Osteocyte (in vitro differentiated cells): ENCODE measurements at regions not wholly inside any gene's neighbourhood (a gene's known extent, or its start where the extent isn't known, plus 50 kb on each side); places are given as distances from the start of the nearest gene placed in this dataset.

Experiments used
- DNase-seq: peaks from one replicate; pipeline ENCODE4 v3.0.0; 2021; ENCODE audit warnings: mixed read lengths; ENCODE audit not compliant: unreplicated experiment; ENCODE audit errors: extremely low spot score
- H3K27ac Mint-ChIP-seq: one replicate; pipeline ENCODE4 v1.8.0; 2021; ENCODE audit warnings: mild to moderate bottlenecking, mixed read lengths; ENCODE audit not compliant: unreplicated experiment
- H3K27me3 Mint-ChIP-seq: one replicate; pipeline ENCODE4 v1.8.0; 2021; ENCODE audit warnings: mixed read lengths; ENCODE audit not compliant: unreplicated experiment
- H3K36me3 Mint-ChIP-seq: one replicate; pipeline ENCODE4 v1.8.0; 2021; ENCODE audit warnings: mixed read lengths; ENCODE audit not compliant: unreplicated experiment
- H3K4me1 Mint-ChIP-seq: one replicate; pipeline ENCODE4 v1.8.0; 2021; ENCODE audit warnings: mixed read lengths; ENCODE audit not compliant: unreplicated experiment
- H3K4me3 Mint-ChIP-seq: one replicate; pipeline ENCODE4 v1.8.0; 2021; ENCODE audit warnings: mild to moderate bottlenecking, moderate library complexity, mixed read lengths; ENCODE audit not compliant: unreplicated experiment
- H3K9me3 Mint-ChIP-seq: one replicate; pipeline ENCODE4 v1.8.0; 2021; ENCODE audit warnings: mixed read lengths; ENCODE audit not compliant: unreplicated experiment
- CTCF ChIP-seq: fragments of 200-600 bp; sonication (generic); IDR thresholded peaks from 2 replicates; pipeline ENCODE4 v1.5.0; 2021; ENCODE audit warnings: antibody characterized with exemption, mild to moderate bottlenecking, moderate library complexity

- peaks cover 11% of the 10 kb centered on the region for H3K9me3 Mint-ChIP-seq
- H3K36me3 Mint-ChIP-seq, result no peaks in the 10 kb centered on the region
- H3K27ac Mint-ChIP-seq, result no peak overlapping the region
- H3K4me3 Mint-ChIP-seq, result no peak overlapping the region
- TF ChIP-seq CTCF, result no peak
- DNase-seq, result no peak
- no peaks in the 10 kb centered on the region for H3K27me3 Mint-ChIP-seq
- no peaks in the 10 kb centered on the region for H3K4me1 Mint-ChIP-seq
Observed at GRCh38 chr5:94082405-94082804, 341.0 kb upstream of the POU5F2 start.

- Mint-ChIP-seq H3K4me1 (no peaks in the 10 kb centered on the region), H3K27me3 (no peaks in the 10 kb centered on the region), H3K4me3 (no peak overlapping the region), H3K9me3 (peaks cover 11% of the 10 kb centered on the region), H3K27ac (no peak overlapping the region), H3K36me3 (no peaks in the 10 kb centered on the region)
- no peak for TF ChIP-seq CTCF
- DNase-seq, result no peak
Observed at GRCh38 chr5:94081088-94081487, 339.7 kb upstream of the POU5F2 start.

- H3K4me1 Mint-ChIP-seq, result no peaks in the 10 kb centered on the region
- no peak overlapping the region for H3K4me3 Mint-ChIP-seq
- no peaks in the 10 kb centered on the region for H3K36me3 Mint-ChIP-seq
- no peak overlapping the region for H3K27ac Mint-ChIP-seq
- H3K9me3 Mint-ChIP-seq, result peaks cover 11% of the 10 kb centered on the region
- no peak for DNase-seq
- no peak for TF ChIP-seq CTCF
- H3K27me3 Mint-ChIP-seq, result no peaks in the 10 kb centered on the region
Observed at GRCh38 chr5:94080390-94080789, 339.0 kb upstream of the POU5F2 start.

DNA sequence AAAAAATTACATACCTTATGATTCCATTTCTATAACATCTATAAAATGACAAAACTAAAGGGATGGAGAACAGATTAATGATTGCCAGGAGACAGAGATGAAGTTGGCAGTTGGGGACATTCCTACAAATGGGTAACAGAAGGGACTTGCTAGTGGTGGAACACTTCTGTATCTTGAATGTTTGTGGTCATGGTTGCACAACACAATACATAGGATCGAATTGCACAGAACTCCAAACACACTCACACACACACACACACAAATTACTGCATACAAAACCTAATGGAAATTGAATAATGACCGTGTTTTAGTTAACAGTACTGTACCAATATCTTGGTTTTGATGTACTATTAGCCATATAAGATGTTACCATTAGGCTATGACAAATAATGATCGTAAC is 330.7 kb upstream of the POU5F2 start:
- H3K27me3 Mint-ChIP-seq, result no peaks in the 10 kb centered on the region
- no peaks in the 10 kb centered on the region for H3K4me1 Mint-ChIP-seq
- peaks cover 9% of the 10 kb centered on the region for H3K36me3 Mint-ChIP-seq
- no peak for TF ChIP-seq CTCF
- H3K9me3 Mint-ChIP-seq, result peaks cover 15% of the 10 kb centered on the region
- H3K4me3 Mint-ChIP-seq, result no peak overlapping the region
- no peak overlapping the region for H3K27ac Mint-ChIP-seq
- no peak for DNase-seq

- no peaks in the 10 kb centered on the region for H3K27me3 Mint-ChIP-seq
- no peak for TF ChIP-seq CTCF
- H3K4me3 Mint-ChIP-seq, result no peak overlapping the region
- H3K36me3 Mint-ChIP-seq, result peaks cover 36% of the 10 kb centered on the region
- no peaks in the 10 kb centered on the region for H3K4me1 Mint-ChIP-seq
- H3K9me3 Mint-ChIP-seq, result peaks cover 55% of the 10 kb centered on the region
- H3K27ac Mint-ChIP-seq, result no peak overlapping the region
- no peak for DNase-seq
Observed at GRCh38 chr5:94066437-94067207, 325.2 kb upstream of the POU5F2 start.
